Esophagus muscularis mucosa (tissue), 4 donors: ENCODE measurements at regions not wholly inside any gene's neighbourhood (a gene's known extent, or its start where the extent isn't known, plus 50 kb on each side); places are given as distances from the start of the nearest gene placed in this dataset.

ENCODE experiments used
- EP300 ChIP-seq: sonication (generic); formaldehyde crosslinking; IDR thresholded peaks from one replicate; pipeline ENCODE4 v1.6.1; 2017; ENCODE audit warnings: antibody characterized with exemption
- POLR2A ChIP-seq: fragments of 450-650 bp; IDR thresholded peaks from one replicate; pipeline ENCODE4 v1.6.1; 2017; ENCODE audit warnings: antibody characterized with exemption, moderate library complexity, mild to moderate bottlenecking, low read depth
- POLR2AphosphoS5 ChIP-seq, 2 donors: sonication (generic); formaldehyde crosslinking; IDR thresholded peaks; one replicate each; pipeline ENCODE4 v1.6.1; 2017; ENCODE audit warnings: antibody characterized with exemption in 2 of 2
- TF ChIP-seq, protein P1 (sequence below), 3 experiments: fragments of 200-600 bp in 2 of 3; fragments of 450-650 bp in 1 of 3; sonication (generic) in 2 of 3; IDR thresholded peaks; one replicate each; pipeline ENCODE4 v1.5.1; 2017 to 2019; ENCODE audit warnings: antibody characterized with exemption in 3 of 3, mild to moderate bottlenecking in 2 of 3, moderate library complexity in 1 of 3

DNA sequence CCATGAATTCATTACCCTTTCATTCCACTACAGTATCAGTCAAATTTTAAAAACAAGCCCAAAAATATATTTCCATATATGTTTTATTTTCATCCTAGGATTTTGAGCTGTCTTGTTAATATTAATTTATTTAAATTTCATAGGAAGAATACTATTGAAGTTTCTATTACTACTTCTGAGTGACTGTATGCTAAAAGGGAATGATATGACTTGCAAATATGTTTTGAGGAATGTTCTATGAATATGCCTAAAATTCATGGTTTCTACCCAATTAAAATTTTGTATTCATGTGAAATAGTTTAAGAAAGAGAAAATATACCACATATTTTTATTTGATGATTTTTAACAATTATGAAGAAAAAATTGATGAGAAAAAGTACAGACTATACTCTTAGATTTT is 52.9 kb upstream of the BACH1 start:
- TF ChIP-seq POLR2A, result no peak
- TF ChIP-seq, protein P1, sequence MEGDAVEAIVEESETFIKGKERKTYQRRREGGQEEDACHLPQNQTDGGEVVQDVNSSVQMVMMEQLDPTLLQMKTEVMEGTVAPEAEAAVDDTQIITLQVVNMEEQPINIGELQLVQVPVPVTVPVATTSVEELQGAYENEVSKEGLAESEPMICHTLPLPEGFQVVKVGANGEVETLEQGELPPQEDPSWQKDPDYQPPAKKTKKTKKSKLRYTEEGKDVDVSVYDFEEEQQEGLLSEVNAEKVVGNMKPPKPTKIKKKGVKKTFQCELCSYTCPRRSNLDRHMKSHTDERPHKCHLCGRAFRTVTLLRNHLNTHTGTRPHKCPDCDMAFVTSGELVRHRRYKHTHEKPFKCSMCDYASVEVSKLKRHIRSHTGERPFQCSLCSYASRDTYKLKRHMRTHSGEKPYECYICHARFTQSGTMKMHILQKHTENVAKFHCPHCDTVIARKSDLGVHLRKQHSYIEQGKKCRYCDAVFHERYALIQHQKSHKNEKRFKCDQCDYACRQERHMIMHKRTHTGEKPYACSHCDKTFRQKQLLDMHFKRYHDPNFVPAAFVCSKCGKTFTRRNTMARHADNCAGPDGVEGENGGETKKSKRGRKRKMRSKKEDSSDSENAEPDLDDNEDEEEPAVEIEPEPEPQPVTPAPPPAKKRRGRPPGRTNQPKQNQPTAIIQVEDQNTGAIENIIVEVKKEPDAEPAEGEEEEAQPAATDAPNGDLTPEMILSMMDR (IDR thresholded peaks at IDR 0.05), result no peak
- TF ChIP-seq POLR2AphosphoS5 (IDR thresholded peaks at IDR 0.05), result no peak
- no peak for TF ChIP-seq EP300
